Progenitor cell of endocrine pancreas (in vitro differentiated cells): ENCODE measurements at regions not wholly inside any gene's neighbourhood (a gene's known extent, or its start where the extent isn't known, plus 50 kb on each side); places are given as distances from the start of the nearest gene placed in this dataset.

Experiments
- DNase-seq: peaks from one replicate; pipeline ENCODE4 v3.0.0; 2021; ENCODE audit warnings: low spot score; ENCODE audit not compliant: unreplicated experiment
- H3K27ac Mint-ChIP-seq: 2 replicates; pipeline ENCODE4 v1.8.0; 2021; ENCODE audit warnings: mild to moderate bottlenecking, moderate library complexity, mixed read lengths
- H3K27me3 Mint-ChIP-seq: 2 replicates; pipeline ENCODE4 v1.8.0; 2021; ENCODE audit warnings: mixed read lengths
- H3K36me3 Mint-ChIP-seq: 2 replicates; pipeline ENCODE4 v1.8.0; 2022; ENCODE audit warnings: mixed read lengths; ENCODE audit not compliant: insufficient read depth
- H3K4me1 Mint-ChIP-seq: 2 replicates; pipeline ENCODE4 v1.8.0; 2021; ENCODE audit warnings: low read depth, mixed read lengths
- H3K4me3 Mint-ChIP-seq: 2 replicates; pipeline ENCODE4 v1.8.0; 2021; ENCODE audit warnings: low read depth, mild to moderate bottlenecking, moderate library complexity, mixed read lengths
- H3K9me3 Mint-ChIP-seq: 2 replicates; pipeline ENCODE4 v1.8.0; 2021; ENCODE audit warnings: low read depth, mixed read lengths
- CTCF ChIP-seq: fragments of 200-600 bp; sonication (generic); IDR thresholded peaks from one replicate; pipeline ENCODE4 v1.5.0; 2021; ENCODE audit warnings: antibody characterized with exemption, mild to moderate bottlenecking; ENCODE audit not compliant: unreplicated experiment

GRCh38 chr12:43102546-43103264 is 449.3 kb downstream of the ADAMTS20 start:
- no peak for DNase-seq
- Mint-ChIP-seq H3K36me3 (no peaks in the 10 kb centered on the region), H3K27ac (no peak overlapping the region), H3K9me3 (no peaks in the 10 kb centered on the region), H3K4me3 (no peak overlapping the region), H3K4me1 (peaks cover 14% of the 10 kb centered on the region), H3K27me3 (no peaks in the 10 kb centered on the region)
- no peak for TF ChIP-seq CTCF

- Mint-ChIP-seq H3K4me1 (peaks cover 9% of the 10 kb centered on the region), H3K36me3 (no peaks in the 10 kb centered on the region), H3K9me3 (no peaks in the 10 kb centered on the region), H3K27me3 (no peaks in the 10 kb centered on the region), H3K4me3 (no peak overlapping the region), H3K27ac (no peak overlapping the region)
- TF ChIP-seq CTCF, result no peak
- no peak for DNase-seq
Observed at GRCh38 chr12:43100231-43100630, 451.8 kb downstream of the ADAMTS20 start.

GRCh38 chr12:43099691-43100163 is 452.3 kb downstream of the ADAMTS20 start:
- Mint-ChIP-seq H3K27ac (no peak overlapping the region), H3K9me3 (no peaks in the 10 kb centered on the region), H3K4me1 (peaks cover 8% of the 10 kb centered on the region)

GRCh38 chr12:43098766-43099550 is 453.0 kb downstream of the ADAMTS20 start:
- peaks cover 8% of the 10 kb centered on the region for H3K4me1 Mint-ChIP-seq
- no peak for TF ChIP-seq CTCF
- no peak overlapping the region for H3K4me3 Mint-ChIP-seq
- H3K9me3 Mint-ChIP-seq, result no peaks in the 10 kb centered on the region
- no peaks in the 10 kb centered on the region for H3K36me3 Mint-ChIP-seq
- H3K27me3 Mint-ChIP-seq, result no peaks in the 10 kb centered on the region
- no peak for DNase-seq
- no peak overlapping the region for H3K27ac Mint-ChIP-seq

More at GRCh38 chr12:43099691-43100163, 452.3 kb downstream of the ADAMTS20 start:
- no peaks in the 10 kb centered on the region for H3K27me3 Mint-ChIP-seq
- no peak for TF ChIP-seq CTCF
- no peak for DNase-seq
- H3K36me3 Mint-ChIP-seq, result no peaks in the 10 kb centered on the region
- H3K4me3 Mint-ChIP-seq, result no peak overlapping the region

- Mint-ChIP-seq H3K4me3 (no peak overlapping the region), H3K9me3 (no peaks in the 10 kb centered on the region), H3K36me3 (no peaks in the 10 kb centered on the region), H3K27ac (no peak overlapping the region), H3K27me3 (no peaks in the 10 kb centered on the region), H3K4me1 (peaks cover 8% of the 10 kb centered on the region)
- TF ChIP-seq CTCF, result no peak
- no peak for DNase-seq
Observed at GRCh38 chr12:43098071-43098470, 453.9 kb downstream of the ADAMTS20 start.
